Keratinocyte (primary cell): ENCODE measurements at regions not wholly inside any gene's neighbourhood (a gene's known extent, or its start where the extent isn't known, plus 50 kb on each side); places are given as distances from the start of the nearest gene placed in this dataset.

ENCODE experiments used
- DNase-seq: peaks from one replicate; pipeline ENCODE4 v3.0.0-alpha.2; 2011; ENCODE audit warnings: low read depth, missing footprints, low spot score
- FAIRE-seq: peaks from 2 replicates; lab custom pipeline; 2011; peaks lifted over from hg19 to GRCh38; lab: Jason Lieb, UNC
- H2AFZ ChIP-seq: 2 replicates; pipeline ENCODE4 v1.6.0; 2012; ENCODE audit warnings: low read length, control low read depth, inconsistent platforms; ENCODE audit not compliant: control insufficient read depth
- H3K27ac ChIP-seq: 2 replicates; pipeline ENCODE4 v1.5.1; 2011; ENCODE audit warnings: low read length; ENCODE audit not compliant: control insufficient read depth, insufficient read depth
- H3K27me3 ChIP-seq: 3 replicates; pipeline ENCODE4 v1.6.0; 2011; ENCODE audit warnings: low read length; ENCODE audit not compliant: control insufficient read depth, insufficient read depth; ENCODE audit errors: extremely low read depth
- H3K36me3 ChIP-seq, 2 experiments: 2 replicates in 1 of 2; 3 replicates in 1 of 2; pipeline ENCODE4 v1.5.1; 2011; ENCODE audit warnings: low read length in 2 of 2, mild to moderate bottlenecking in 1 of 2; ENCODE audit not compliant: control insufficient read depth in 2 of 2, insufficient read depth in 2 of 2; ENCODE audit errors: extremely low read depth in 1 of 2
- H3K4me1 ChIP-seq: 3 replicates; pipeline ENCODE4 v1.5.1; 2011; ENCODE audit warnings: low read length; ENCODE audit not compliant: control insufficient read depth, insufficient read depth; ENCODE audit errors: extremely low read depth
- H3K4me2 ChIP-seq: 3 replicates; pipeline ENCODE4 v1.6.0; 2011; ENCODE audit warnings: low read depth, low read length; ENCODE audit not compliant: control insufficient read depth, insufficient read depth; ENCODE audit errors: extremely low read depth
- H3K4me3 ChIP-seq, 3 experiments: fragments of 200-600 bp in 1 of 3; sonication (generic) in 1 of 3; 2 replicates in 2 of 3; 3 replicates in 1 of 3; pipeline ENCODE4 v1.5.1; 2011 to 2016; ENCODE audit warnings: low read length in 3 of 3, mild to moderate bottlenecking in 3 of 3, control low read depth in 2 of 3, inconsistent platforms in 1 of 3, low read depth in 1 of 3, mixed read lengths in 1 of 3, mixed run types in 1 of 3, moderate library complexity in 1 of 3; ENCODE audit not compliant: control insufficient read depth in 2 of 3, insufficient read depth in 2 of 3; ENCODE audit errors: extremely low read depth in 1 of 3
- H3K79me2 ChIP-seq: 2 replicates; pipeline ENCODE4 v1.6.0; 2012; ENCODE audit warnings: low read length; ENCODE audit not compliant: control insufficient read depth, insufficient read depth
- H3K9ac ChIP-seq: 3 replicates; pipeline ENCODE4 v1.6.0; 2011; ENCODE audit warnings: low read length; ENCODE audit not compliant: control insufficient read depth, insufficient read depth; ENCODE audit errors: extremely low read depth
- H3K9me1 ChIP-seq: 3 replicates; pipeline ENCODE4 v1.6.0; 2011; ENCODE audit warnings: low read length; ENCODE audit not compliant: control insufficient read depth, insufficient read depth; ENCODE audit errors: extremely low read depth
- H3K9me3 ChIP-seq: 2 replicates; pipeline ENCODE4 v1.5.1; 2012; ENCODE audit warnings: low read depth, low read length; ENCODE audit not compliant: control insufficient read depth
- H4K20me1 ChIP-seq: 3 replicates; pipeline ENCODE4 v1.6.0; 2011; ENCODE audit warnings: low read length; ENCODE audit not compliant: control insufficient read depth, insufficient read depth; ENCODE audit errors: extremely low read depth
- EZH2 ChIP-seq: IDR thresholded peaks from one replicate; pipeline ENCODE4 v1.6.1; 2012; ENCODE audit warnings: inconsistent platforms, mild to moderate bottlenecking, low read length, moderate library complexity
- dilution Hi-C: fragments of 300-500 bp; cut with MboI; formaldehyde crosslinking; loops from one replicate; pipeline ENCODE4 v1.7.0; 2020; ENCODE audit warnings: low sequenced_read_pairs; ENCODE audit not compliant: extremely low pct_ligation_motif_present
- TF ChIP-seq, protein P1 (sequence below), 3 experiments: IDR thresholded peaks in 1 of 3; conservative IDR thresholded peaks in 1 of 3; optimal IDR thresholded peaks in 1 of 3; 2 replicates in 2 of 3; 3 replicates in 1 of 3; pipeline versions ENCODE3 to v1.5.1; 2011; ENCODE audit warnings: low read length in 3 of 3, mild to moderate bottlenecking in 3 of 3, moderate library complexity in 2 of 3, control low read depth in 1 of 3, inconsistent platforms in 1 of 3; ENCODE audit not compliant: insufficient read depth in 2 of 3; ENCODE audit errors: extremely low read depth in 1 of 3

DNA sequence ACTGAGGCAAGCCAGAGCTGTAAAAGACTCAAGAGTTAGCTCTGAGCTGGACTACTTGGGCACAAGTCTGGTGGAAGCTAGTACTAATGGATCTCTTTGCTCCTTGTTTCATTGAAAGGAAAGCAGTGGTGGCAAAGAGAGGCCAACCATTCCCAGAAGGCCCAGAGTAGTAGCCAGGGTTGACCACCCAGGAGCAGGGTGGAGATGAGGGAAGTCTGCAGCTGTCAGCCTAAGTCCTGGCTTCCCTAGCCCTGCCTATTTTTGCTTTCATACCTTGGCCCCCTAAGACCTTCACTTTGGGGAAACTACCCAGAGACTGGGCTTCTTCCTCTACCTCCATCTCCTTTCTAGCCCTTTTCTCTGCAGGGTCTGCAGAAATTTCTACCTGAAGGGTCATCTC, 155.0 kb upstream of the NCAM1 start:
- no peak for FAIRE-seq
- dilution Hi-C loops = no loop called here
- Histone ChIP-seq H3K36me3 (no peaks in the 10 kb centered on the region), H3K79me2 (no peaks in the 10 kb centered on the region), H3K27ac (no peak overlapping the region), H3K4me2 (no peak overlapping the region), H4K20me1 (no peaks in the 10 kb centered on the region), H3K4me1 (no peaks in the 10 kb centered on the region), H3K27me3 (no peaks in the 10 kb centered on the region), H2AFZ (no peak overlapping the region), H3K9me1 (no peaks in the 10 kb centered on the region), H3K4me3 (no peak overlapping the region), H3K9me3 (no peaks in the 10 kb centered on the region), H3K9ac (no peak overlapping the region)
- TF ChIP-seq EZH2 = no peak
- TF ChIP-seq, protein P1, sequence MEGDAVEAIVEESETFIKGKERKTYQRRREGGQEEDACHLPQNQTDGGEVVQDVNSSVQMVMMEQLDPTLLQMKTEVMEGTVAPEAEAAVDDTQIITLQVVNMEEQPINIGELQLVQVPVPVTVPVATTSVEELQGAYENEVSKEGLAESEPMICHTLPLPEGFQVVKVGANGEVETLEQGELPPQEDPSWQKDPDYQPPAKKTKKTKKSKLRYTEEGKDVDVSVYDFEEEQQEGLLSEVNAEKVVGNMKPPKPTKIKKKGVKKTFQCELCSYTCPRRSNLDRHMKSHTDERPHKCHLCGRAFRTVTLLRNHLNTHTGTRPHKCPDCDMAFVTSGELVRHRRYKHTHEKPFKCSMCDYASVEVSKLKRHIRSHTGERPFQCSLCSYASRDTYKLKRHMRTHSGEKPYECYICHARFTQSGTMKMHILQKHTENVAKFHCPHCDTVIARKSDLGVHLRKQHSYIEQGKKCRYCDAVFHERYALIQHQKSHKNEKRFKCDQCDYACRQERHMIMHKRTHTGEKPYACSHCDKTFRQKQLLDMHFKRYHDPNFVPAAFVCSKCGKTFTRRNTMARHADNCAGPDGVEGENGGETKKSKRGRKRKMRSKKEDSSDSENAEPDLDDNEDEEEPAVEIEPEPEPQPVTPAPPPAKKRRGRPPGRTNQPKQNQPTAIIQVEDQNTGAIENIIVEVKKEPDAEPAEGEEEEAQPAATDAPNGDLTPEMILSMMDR (optimal IDR thresholded peaks at IDR 0.05 in 1 of 3, IDR thresholded peaks at IDR 0.05 in 1 of 3, conservative IDR thresholded peaks at IDR 0.05 in 1 of 3; ENCODE audit: extremely low read depth in 1 of 3, insufficient read depth in 2 of 3, low read length in 3 of 3) = no peak
- no peak for DNase-seq

DNA sequence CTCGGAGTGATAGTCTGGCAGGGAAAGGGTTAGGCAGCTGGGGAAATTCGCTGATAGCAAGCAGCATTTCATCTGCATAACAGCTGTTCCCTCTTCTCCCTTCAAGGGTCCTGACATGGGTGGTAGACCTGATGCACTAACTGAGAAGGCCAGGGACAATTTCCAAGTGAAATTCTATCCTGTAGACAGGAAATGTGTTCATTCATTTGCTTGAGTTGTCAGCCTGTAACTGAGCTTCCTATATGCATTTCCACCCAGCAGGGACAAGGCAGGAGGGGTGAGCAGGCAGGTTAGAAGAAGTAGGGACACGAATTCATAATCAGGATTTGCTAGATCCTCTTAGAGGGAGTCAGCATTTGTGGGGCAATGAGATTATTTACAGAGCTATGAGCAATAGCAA, 154.3 kb upstream of the NCAM1 start:
- FAIRE-seq = no peak
- no peak overlapping the region for H3K4me2 ChIP-seq
- no peaks in the 10 kb centered on the region for H3K27me3 ChIP-seq
- no peaks in the 10 kb centered on the region for H3K79me2 ChIP-seq
- no peak overlapping the region for H3K4me3 ChIP-seq
- H3K9me1 ChIP-seq = no peaks in the 10 kb centered on the region
- H3K9ac ChIP-seq = no peak overlapping the region
- no peaks in the 10 kb centered on the region for H3K4me1 ChIP-seq
- H4K20me1 ChIP-seq = no peaks in the 10 kb centered on the region
- H3K36me3 ChIP-seq = no peaks in the 10 kb centered on the region
- dilution Hi-C loops = no loop called here
- no peak overlapping the region for H3K27ac ChIP-seq
- DNase-seq = no peak
- H3K9me3 ChIP-seq = no peaks in the 10 kb centered on the region
- no peak overlapping the region for H2AFZ ChIP-seq
- no peak for TF ChIP-seq EZH2
- TF ChIP-seq, protein P1 (optimal IDR thresholded peaks at IDR 0.05 in 1 of 3, IDR thresholded peaks at IDR 0.05 in 1 of 3, conservative IDR thresholded peaks at IDR 0.05 in 1 of 3; ENCODE audit: extremely low read depth in 1 of 3, insufficient read depth in 2 of 3, low read length in 3 of 3) = no peak
